Progenitor cell of endocrine pancreas (in vitro differentiated cells): ENCODE measurements at regions not wholly inside any gene's neighbourhood (a gene's known extent, or its start where the extent isn't known, plus 50 kb on each side); places are given as distances from the start of the nearest gene placed in this dataset.

ENCODE experiments used
- DNase-seq: peaks from one replicate; pipeline ENCODE4 v3.0.0; 2021; ENCODE audit warnings: low spot score; ENCODE audit not compliant: unreplicated experiment
- H3K27ac Mint-ChIP-seq: 2 replicates; pipeline ENCODE4 v1.8.0; 2021; ENCODE audit warnings: mild to moderate bottlenecking, moderate library complexity, mixed read lengths
- H3K27me3 Mint-ChIP-seq: 2 replicates; pipeline ENCODE4 v1.8.0; 2021; ENCODE audit warnings: mixed read lengths
- H3K36me3 Mint-ChIP-seq: 2 replicates; pipeline ENCODE4 v1.8.0; 2022; ENCODE audit warnings: mixed read lengths; ENCODE audit not compliant: insufficient read depth
- H3K4me1 Mint-ChIP-seq: 2 replicates; pipeline ENCODE4 v1.8.0; 2021; ENCODE audit warnings: low read depth, mixed read lengths
- H3K4me3 Mint-ChIP-seq: 2 replicates; pipeline ENCODE4 v1.8.0; 2021; ENCODE audit warnings: low read depth, mild to moderate bottlenecking, moderate library complexity, mixed read lengths
- H3K9me3 Mint-ChIP-seq: 2 replicates; pipeline ENCODE4 v1.8.0; 2021; ENCODE audit warnings: low read depth, mixed read lengths
- TF ChIP-seq, protein P1 (sequence below): fragments of 200-600 bp; sonication (generic); IDR thresholded peaks from one replicate; pipeline ENCODE4 v1.5.0; 2021; ENCODE audit warnings: antibody characterized with exemption, mild to moderate bottlenecking; ENCODE audit not compliant: unreplicated experiment

DNA sequence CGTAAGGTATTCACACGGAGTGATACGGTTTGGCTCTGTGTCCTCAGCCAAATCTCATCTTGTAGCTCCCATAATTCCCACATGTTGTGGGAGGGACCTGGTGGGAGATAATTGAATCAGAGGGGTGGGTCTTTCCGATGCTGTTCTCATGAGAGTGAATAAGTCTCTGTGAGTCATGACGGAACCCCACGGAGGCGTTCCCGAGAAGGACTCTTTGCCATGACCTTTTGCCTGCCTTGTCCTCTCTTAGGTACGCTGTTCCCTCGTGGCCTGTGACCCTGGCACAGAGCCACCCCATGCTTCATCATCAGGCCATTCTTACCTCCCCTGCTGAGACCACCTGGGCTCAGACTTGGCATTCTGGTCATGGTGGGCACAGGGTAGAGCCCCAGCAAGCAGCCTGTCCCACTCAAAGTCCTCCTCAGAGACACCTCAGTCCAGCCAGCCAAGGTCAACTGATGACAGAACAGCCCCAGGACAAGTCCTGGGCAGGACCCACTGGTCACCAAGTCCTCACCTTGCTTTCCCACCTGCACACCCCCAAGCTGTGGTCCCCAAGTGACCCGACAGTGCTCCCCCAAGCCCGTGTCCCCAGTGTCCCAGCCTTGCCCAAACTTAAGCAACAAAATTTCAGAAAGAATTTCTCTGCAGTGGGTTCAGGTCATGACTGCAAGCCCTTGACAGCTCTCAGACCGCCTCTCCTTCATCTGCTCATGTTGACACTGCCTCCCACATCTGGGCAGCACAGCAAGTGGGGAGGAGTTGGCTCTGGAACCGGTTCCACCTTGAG, 158.4 kb downstream of the ACTL8 start:
- H3K36me3 Mint-ChIP-seq, result no peaks in the 10 kb centered on the region
- no peak for DNase-seq
- TF ChIP-seq, protein P1, sequence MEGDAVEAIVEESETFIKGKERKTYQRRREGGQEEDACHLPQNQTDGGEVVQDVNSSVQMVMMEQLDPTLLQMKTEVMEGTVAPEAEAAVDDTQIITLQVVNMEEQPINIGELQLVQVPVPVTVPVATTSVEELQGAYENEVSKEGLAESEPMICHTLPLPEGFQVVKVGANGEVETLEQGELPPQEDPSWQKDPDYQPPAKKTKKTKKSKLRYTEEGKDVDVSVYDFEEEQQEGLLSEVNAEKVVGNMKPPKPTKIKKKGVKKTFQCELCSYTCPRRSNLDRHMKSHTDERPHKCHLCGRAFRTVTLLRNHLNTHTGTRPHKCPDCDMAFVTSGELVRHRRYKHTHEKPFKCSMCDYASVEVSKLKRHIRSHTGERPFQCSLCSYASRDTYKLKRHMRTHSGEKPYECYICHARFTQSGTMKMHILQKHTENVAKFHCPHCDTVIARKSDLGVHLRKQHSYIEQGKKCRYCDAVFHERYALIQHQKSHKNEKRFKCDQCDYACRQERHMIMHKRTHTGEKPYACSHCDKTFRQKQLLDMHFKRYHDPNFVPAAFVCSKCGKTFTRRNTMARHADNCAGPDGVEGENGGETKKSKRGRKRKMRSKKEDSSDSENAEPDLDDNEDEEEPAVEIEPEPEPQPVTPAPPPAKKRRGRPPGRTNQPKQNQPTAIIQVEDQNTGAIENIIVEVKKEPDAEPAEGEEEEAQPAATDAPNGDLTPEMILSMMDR, result no peak
- H3K4me1 Mint-ChIP-seq, result peaks cover 28% of the 10 kb centered on the region
- H3K4me3 Mint-ChIP-seq, result no peak overlapping the region
- H3K27me3 Mint-ChIP-seq, result peaks cover 71% of the 10 kb centered on the region
- no peak overlapping the region for H3K27ac Mint-ChIP-seq
- H3K9me3 Mint-ChIP-seq, result no peaks in the 10 kb centered on the region

- peaks cover 28% of the 10 kb centered on the region for H3K4me1 Mint-ChIP-seq
- TF ChIP-seq, protein P1, result no peak
- no peaks in the 10 kb centered on the region for H3K9me3 Mint-ChIP-seq
- no peak overlapping the region for H3K4me3 Mint-ChIP-seq
- DNase-seq, result no peak
- H3K27me3 Mint-ChIP-seq, result peaks cover 68% of the 10 kb centered on the region
- no peak overlapping the region for H3K27ac Mint-ChIP-seq
- no peaks in the 10 kb centered on the region for H3K36me3 Mint-ChIP-seq
These were observed 159.0 kb downstream of the ACTL8 start for GRCh38 chr1:17914131-17914530.

DNA sequence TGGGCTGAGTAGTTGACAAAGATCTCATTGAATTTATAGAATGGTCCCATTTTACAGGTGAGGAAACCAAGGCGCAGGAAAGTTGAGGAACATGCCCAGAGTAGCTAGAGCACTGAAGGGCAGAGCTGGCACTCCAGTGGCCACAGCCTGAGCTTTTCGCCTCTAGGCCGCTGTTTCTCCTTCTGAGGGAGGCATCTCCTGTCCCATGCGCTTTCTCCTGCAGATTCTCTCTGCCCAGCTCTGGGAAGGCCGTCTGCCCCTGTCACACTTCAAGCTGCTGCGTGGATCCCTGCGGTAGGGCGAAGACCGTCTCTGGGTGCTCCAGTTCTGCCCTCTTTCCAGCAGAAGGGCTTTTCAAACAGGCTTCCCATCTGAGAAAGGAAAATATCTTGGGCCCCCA, 159.9 kb downstream of the ACTL8 start:
- Mint-ChIP-seq H3K27me3 (peaks cover 63% of the 10 kb centered on the region), H3K36me3 (no peaks in the 10 kb centered on the region), H3K9me3 (no peaks in the 10 kb centered on the region), H3K4me3 (no peak overlapping the region), H3K4me1 (peaks cover 28% of the 10 kb centered on the region), H3K27ac (no peak overlapping the region)
- TF ChIP-seq, protein P1, result no peak
- DNase-seq, result no peak

DNA sequence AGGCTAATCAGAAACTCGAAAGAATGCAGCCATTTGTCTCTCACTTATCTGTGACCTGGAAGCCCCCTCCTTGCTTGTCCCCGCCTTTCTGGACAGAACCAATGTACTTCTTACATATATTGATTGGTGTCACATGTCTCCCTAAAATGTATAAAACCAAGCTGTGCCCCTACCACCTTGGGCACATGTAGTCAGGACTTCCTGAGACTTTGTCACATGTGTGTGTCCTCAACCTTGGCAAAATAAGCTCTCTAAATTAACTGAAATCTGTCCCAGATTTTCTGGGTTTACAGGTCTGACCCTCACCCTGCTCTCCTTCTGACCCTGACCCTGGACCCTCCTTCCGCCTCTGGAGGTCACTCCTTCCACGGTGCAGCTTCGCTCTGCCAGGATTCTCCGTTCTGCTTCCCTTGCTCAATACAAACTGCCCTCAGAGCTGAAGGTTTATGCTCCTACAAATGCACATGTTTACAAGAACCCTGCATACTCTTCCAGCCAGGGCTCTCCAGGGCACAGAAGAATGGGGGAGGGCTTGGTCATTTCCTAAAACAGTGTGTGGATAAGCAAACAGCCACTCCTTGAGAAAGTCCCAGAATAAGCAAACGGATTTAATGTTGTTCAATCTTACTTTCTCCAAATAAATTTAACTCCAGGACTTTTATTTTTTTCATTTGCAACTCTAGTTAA, 160.5 kb downstream of the ACTL8 start:
- Mint-ChIP-seq H3K4me3 (no peak overlapping the region), H3K9me3 (no peaks in the 10 kb centered on the region), H3K27ac (no peak overlapping the region), H3K4me1 (peaks cover 28% of the 10 kb centered on the region), H3K27me3 (peaks cover 62% of the 10 kb centered on the region), H3K36me3 (no peaks in the 10 kb centered on the region)
- TF ChIP-seq, protein P1, result no peak
- DNase-seq, result no peak

GRCh38 chr1:17916702-17917101, 161.6 kb downstream of the ACTL8 start:
- Mint-ChIP-seq H3K4me1 (peaks cover 24% of the 10 kb centered on the region), H3K9me3 (no peaks in the 10 kb centered on the region)
- DNase-seq, result no peak

More at GRCh38 chr1:17916702-17917101, 161.6 kb downstream of the ACTL8 start:
- Mint-ChIP-seq H3K27ac (no peak overlapping the region), H3K27me3 (peaks cover 64% of the 10 kb centered on the region), H3K36me3 (no peaks in the 10 kb centered on the region), H3K4me3 (no peak overlapping the region)
- TF ChIP-seq, protein P1, result no peak
